Osteocyte (in vitro differentiated cells): ENCODE measurements at regions not wholly inside any gene's neighbourhood (a gene's known extent, or its start where the extent isn't known, plus 50 kb on each side); places are given as distances from the start of the nearest gene placed in this dataset.

Experiments
- DNase-seq: peaks from one replicate; pipeline ENCODE4 v3.0.0; 2021; ENCODE audit warnings: mixed read lengths; ENCODE audit not compliant: unreplicated experiment; ENCODE audit errors: extremely low spot score
- H3K27ac Mint-ChIP-seq: one replicate; pipeline ENCODE4 v1.8.0; 2021; ENCODE audit warnings: mild to moderate bottlenecking, mixed read lengths; ENCODE audit not compliant: unreplicated experiment
- H3K27me3 Mint-ChIP-seq: one replicate; pipeline ENCODE4 v1.8.0; 2021; ENCODE audit warnings: mixed read lengths; ENCODE audit not compliant: unreplicated experiment
- H3K36me3 Mint-ChIP-seq: one replicate; pipeline ENCODE4 v1.8.0; 2021; ENCODE audit warnings: mixed read lengths; ENCODE audit not compliant: unreplicated experiment
- H3K4me1 Mint-ChIP-seq: one replicate; pipeline ENCODE4 v1.8.0; 2021; ENCODE audit warnings: mixed read lengths; ENCODE audit not compliant: unreplicated experiment
- H3K4me3 Mint-ChIP-seq: one replicate; pipeline ENCODE4 v1.8.0; 2021; ENCODE audit warnings: mild to moderate bottlenecking, moderate library complexity, mixed read lengths; ENCODE audit not compliant: unreplicated experiment
- H3K9me3 Mint-ChIP-seq: one replicate; pipeline ENCODE4 v1.8.0; 2021; ENCODE audit warnings: mixed read lengths; ENCODE audit not compliant: unreplicated experiment
- CTCF ChIP-seq: fragments of 200-600 bp; sonication (generic); IDR thresholded peaks from 2 replicates; pipeline ENCODE4 v1.5.0; 2021; ENCODE audit warnings: antibody characterized with exemption, mild to moderate bottlenecking, moderate library complexity

DNA sequence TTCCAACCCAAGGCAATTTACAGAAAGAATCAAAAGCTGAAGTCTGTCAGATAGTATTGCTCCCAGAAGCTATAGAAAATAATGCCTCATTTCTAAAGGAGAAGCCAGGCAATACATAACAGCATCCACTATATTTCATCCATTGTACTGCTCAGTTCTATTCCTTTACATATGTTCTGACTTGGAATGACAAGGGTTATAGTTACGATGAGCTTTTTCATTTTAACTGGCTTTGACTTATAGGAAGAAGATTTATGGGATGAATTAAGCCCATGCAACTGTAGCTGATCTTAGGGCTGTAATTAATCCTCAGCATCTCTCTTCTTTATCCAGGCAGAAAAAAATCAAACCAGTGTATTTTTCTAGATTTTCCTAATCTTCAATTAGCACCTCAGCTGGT lies 676.3 kb upstream of the CCDC54 start:
- DNase-seq: no peak
- H3K27me3 Mint-ChIP-seq: no peaks in the 10 kb centered on the region

DNA sequence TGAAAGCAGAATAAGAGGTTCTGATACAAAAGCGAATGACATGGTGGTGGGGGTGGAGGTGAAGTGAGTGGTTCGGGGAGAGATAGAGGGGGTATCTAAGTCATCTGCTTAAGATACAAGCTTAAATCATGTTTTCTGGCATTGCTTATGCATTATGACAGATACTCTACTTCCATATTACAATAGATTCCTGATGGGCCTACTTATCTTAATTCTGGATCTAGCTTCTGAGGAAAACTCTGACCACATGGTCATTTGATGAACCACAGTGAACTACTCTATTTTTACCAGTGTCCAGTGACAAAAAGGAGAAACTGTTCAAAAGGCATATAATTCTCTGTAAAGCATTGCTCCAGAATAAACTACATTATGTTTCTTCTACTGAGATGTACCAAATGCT lies 673.7 kb upstream of the CCDC54 start:
- no peak overlapping the region for H3K27ac Mint-ChIP-seq
- no peaks in the 10 kb centered on the region for H3K36me3 Mint-ChIP-seq
- H3K4me1 Mint-ChIP-seq: peaks cover 14% of the 10 kb centered on the region
- H3K4me3 Mint-ChIP-seq: no peak overlapping the region
- no peak for TF ChIP-seq CTCF
- no peaks in the 10 kb centered on the region for H3K9me3 Mint-ChIP-seq
- no peak for DNase-seq
- no peaks in the 10 kb centered on the region for H3K27me3 Mint-ChIP-seq

More for the DNA sequence above, 676.3 kb upstream of the CCDC54 start:
- Mint-ChIP-seq H3K4me3 (no peak overlapping the region), H3K36me3 (no peaks in the 10 kb centered on the region), H3K27ac (no peak overlapping the region), H3K4me1 (peaks cover 22% of the 10 kb centered on the region), H3K9me3 (no peaks in the 10 kb centered on the region)
- TF ChIP-seq CTCF: no peak

DNA sequence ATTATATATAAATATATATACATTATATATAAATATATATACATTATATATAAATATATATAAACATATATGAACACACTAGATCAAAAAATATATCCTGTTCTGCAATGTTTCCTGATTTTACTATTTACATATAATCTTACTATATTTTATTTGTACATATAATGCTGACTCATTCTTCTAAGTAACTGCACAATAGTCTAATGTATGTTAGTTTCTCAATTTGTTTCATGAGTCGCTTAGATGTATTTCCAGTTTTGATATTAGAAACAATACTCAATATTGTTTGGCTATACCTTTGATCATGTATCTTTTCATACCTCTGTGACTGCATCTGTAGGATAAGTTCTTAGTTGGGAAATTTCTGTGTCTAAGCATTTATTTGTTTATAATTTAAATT lies 669.9 kb upstream of the CCDC54 start:
- Mint-ChIP-seq H3K27me3 (no peaks in the 10 kb centered on the region), H3K4me3 (no peak overlapping the region), H3K36me3 (no peaks in the 10 kb centered on the region), H3K4me1 (peaks cover 13% of the 10 kb centered on the region), H3K27ac (no peak overlapping the region), H3K9me3 (no peaks in the 10 kb centered on the region)
- no peak for TF ChIP-seq CTCF
- no peak for DNase-seq

GRCh38 chr3:106710596-106710995 lies 666.6 kb upstream of the CCDC54 start:
- H3K9me3 Mint-ChIP-seq: peaks cover 3% of the 10 kb centered on the region
- H3K27me3 Mint-ChIP-seq: no peaks in the 10 kb centered on the region
- TF ChIP-seq CTCF: no peak
- peaks cover 12% of the 10 kb centered on the region for H3K4me1 Mint-ChIP-seq
- peaks cover 1% of the 10 kb centered on the region for H3K36me3 Mint-ChIP-seq
- DNase-seq: no peak
- no peak overlapping the region for H3K4me3 Mint-ChIP-seq
- no peak overlapping the region for H3K27ac Mint-ChIP-seq

DNA sequence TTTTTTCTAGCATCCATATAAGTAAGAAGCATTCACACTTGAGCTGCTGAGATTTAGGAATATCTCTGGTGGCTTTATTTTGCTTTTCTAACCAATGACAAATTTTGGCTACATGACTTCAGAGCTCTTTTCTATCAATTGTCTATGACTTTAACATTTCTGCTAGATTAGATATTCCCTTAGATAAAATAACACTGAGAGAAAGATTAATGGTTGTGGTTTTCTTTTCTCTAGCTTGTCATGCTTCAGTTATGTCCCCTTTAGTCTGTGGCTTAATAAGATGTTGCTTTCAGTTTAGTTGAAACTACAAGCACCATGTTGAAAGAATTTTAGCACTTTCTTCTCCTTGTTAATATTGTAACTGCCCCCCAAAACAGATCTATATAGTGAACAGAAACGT lies 665.6 kb upstream of the CCDC54 start:
- no peak overlapping the region for H3K4me3 Mint-ChIP-seq
- H3K27me3 Mint-ChIP-seq: no peaks in the 10 kb centered on the region
- TF ChIP-seq CTCF: no peak
- peaks cover 1% of the 10 kb centered on the region for H3K36me3 Mint-ChIP-seq
- H3K27ac Mint-ChIP-seq: peak overlapping the region; percentile 36
- no peak for DNase-seq
- peaks cover 3% of the 10 kb centered on the region for H3K9me3 Mint-ChIP-seq
- H3K4me1 Mint-ChIP-seq: peaks cover 12% of the 10 kb centered on the region
